Kidney capillary endothelial cell (primary cell): ENCODE measurements at regions not wholly inside any gene's neighbourhood (a gene's known extent, or its start where the extent isn't known, plus 50 kb on each side); places are given as distances from the start of the nearest gene placed in this dataset.

Experiments
- DNase-seq: peaks from one replicate; pipeline ENCODE4 v3.0.0-alpha.2; 2018; ENCODE audit warnings: low spot score

DNA sequence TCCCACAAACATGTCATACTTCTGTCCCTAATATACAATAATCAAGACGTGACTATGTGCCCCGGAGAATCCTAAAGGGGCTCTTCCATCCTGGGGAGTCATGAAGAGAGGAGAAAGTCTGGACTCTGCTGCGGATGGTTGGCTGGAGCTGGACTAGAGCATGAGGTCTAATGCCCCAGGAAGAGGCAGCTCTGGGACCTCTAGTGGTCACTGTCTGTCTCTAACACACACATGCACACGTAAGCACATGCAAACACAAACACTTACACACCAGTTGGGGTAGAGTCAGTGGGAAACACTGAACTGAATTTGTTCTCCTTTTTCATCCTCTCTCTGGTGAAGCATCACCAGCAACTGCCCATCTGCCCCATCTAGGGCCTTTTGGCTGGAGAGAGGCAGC lies 271.6 kb downstream of the TDRD15 start:
- DNase-seq: no peak

DNA sequence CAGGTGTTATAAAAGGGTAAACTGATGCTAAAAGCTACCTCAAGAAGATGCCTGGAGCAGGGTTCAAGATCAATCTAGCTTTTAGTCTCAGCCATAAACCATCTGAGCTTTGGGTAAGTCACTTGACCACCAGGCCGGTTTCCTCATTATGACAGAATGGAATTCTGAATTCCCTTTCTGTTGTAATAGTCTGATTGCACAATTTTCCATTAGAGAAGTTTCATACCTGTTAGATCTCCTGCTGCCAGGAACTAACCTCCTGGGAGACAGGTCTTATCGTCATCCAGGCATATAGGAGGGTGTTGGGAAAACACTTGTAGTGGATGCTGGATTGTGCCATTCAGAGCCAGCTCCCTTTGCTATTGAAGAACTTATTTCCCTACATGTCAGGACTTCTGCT lies 272.5 kb downstream of the TDRD15 start:
- no peak for DNase-seq

DNA sequence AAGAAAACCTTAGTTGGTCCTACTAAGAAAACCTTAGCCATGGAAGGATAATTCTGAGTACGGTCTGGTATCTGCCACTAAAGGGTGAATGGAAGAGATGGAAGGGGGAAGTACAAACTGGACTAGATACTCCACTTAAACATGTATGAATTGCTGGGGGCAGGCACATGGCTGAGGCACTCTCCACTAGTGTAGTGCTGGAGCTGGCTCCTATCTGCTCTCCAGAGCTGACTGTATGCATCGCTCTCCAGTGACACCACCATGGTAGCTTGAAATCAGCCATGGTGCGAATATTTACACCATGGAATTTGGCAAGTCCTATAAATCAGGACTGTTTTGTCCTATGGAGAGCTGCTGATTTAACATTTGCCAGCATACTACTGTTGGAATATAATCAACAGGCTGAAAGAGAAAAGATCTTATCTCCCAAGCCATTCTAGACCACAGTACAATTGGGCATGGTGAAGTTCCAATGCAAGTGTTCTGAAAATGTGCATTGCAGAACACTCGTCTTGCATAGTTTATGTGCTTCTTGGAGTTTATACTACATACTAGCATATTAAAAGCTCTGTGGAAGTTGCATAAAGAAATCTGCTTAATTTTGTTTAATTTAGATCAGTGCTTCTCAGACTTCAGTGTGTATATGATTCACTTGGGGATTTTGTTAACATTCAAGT lies 277.4 kb downstream of the TDRD15 start:
- no peak for DNase-seq

- DNase-seq: no peak
These were observed 280.4 kb downstream of the TDRD15 start for GRCh38 chr2:21404137-21404536.

- DNase-seq: peak; percentile 23
These were observed 281.3 kb downstream of the TDRD15 start for GRCh38 chr2:21404827-21405625.

DNA sequence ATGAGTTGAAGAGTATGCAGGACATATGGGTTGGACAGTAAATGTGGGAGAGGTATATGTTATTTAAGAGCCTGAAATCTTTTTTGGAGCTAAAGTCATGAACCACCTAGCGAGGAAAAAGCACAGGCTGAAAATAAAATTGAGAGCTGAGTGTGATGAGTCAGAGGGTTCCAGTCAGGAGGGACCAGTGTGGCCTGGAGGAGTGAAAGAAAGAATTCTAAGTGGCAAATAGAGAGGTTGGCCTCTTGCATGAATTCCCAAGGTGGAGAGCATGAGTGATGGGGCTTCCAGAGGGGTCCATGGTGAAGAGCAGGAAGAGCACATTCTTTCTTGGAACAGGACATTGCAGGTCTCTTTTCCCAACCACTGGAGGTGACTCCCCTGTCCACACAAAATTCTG lies 282.6 kb downstream of the TDRD15 start:
- no peak for DNase-seq

- no peak for DNase-seq
These were observed 283.1 kb downstream of the TDRD15 start for GRCh38 chr2:21406911-21407310.

DNA sequence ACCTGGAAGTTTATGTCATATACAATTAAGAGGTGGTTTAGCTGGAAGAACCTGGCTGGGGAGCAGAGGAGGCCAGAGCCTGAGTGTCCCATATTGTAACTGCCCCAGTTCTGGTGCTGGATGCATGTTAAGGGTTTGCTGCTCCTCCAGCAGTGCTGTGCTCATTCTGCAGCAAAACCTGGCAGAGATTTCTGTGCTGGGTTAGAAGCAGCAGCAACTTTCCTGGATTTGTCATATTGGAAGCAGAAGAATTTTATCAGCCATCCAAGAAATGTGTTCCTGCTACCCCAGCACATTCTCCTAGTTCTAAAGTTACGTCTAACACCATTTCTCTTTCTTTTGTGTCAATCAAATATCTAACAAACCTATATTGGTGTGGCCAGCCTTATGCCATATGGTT lies 284.1 kb downstream of the TDRD15 start:
- DNase-seq: no peak

- no peak for DNase-seq
These were observed 288.0 kb downstream of the TDRD15 start for GRCh38 chr2:21411741-21412140.

DNA sequence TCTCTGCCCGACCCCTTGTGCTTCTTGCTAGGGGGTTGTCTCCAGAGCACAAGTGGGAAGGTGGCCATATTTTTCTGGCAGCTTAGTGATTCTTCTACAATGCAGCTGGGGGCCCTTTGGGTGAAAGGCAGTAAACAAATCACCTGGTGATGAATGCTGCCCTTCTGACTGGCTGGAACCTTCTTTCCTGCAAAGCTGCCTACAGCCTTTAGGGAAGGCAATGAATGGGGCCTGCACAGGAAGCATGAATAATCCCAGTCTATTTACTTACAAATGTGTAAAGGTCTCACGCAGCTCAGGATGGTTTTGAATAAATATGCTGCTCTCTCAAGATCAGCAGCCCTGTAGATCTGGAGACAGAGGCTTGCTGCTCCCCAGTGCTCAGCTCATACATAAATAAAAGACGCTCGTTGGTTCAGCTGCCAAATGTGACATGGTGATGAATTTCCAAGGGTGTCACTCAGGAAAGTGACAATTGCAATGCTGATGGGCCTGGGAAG lies 289.2 kb downstream of the TDRD15 start:
- DNase-seq: peak; percentile 71

GRCh38 chr2:21415234-21415633 lies 291.5 kb downstream of the TDRD15 start:
- no peak for DNase-seq

DNA sequence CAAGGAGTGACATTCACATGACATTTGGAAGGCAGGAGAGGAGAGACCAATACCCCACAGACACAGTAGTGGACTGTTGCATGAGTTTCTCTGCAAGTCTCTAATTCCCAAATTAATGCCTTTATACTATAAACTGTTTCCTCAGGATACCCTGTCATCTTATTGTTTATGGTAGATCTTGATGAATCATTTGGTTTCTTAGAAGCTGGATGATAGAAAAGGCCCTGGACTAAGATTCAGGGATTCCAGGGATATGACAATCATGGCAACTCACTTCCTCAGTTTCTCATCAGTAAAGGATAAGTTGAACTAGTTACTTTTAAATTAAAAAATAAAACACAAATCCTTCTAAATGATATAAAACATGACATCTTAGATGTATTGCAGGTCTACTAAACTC lies 292.5 kb downstream of the TDRD15 start:
- DNase-seq: peak; percentile 82

DNA sequence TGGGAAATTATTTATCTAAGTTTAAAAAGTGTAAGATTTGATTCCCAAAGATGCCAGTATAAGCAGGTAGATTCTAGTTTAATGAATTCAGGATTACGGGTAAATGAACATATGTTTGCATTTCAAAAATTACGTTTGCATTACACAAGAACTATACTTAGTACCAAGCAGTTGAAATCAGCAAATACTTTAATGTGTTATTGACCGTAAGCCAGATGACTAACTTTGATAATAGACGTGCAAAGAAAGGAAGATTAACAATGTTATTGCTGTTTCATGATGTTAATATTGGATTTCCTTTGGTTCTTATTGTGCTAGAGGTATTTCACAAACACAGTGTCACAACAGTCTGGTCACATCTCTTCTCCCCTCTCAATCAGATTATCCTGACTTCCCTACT lies 294.7 kb downstream of the TDRD15 start:
- no peak for DNase-seq

DNA sequence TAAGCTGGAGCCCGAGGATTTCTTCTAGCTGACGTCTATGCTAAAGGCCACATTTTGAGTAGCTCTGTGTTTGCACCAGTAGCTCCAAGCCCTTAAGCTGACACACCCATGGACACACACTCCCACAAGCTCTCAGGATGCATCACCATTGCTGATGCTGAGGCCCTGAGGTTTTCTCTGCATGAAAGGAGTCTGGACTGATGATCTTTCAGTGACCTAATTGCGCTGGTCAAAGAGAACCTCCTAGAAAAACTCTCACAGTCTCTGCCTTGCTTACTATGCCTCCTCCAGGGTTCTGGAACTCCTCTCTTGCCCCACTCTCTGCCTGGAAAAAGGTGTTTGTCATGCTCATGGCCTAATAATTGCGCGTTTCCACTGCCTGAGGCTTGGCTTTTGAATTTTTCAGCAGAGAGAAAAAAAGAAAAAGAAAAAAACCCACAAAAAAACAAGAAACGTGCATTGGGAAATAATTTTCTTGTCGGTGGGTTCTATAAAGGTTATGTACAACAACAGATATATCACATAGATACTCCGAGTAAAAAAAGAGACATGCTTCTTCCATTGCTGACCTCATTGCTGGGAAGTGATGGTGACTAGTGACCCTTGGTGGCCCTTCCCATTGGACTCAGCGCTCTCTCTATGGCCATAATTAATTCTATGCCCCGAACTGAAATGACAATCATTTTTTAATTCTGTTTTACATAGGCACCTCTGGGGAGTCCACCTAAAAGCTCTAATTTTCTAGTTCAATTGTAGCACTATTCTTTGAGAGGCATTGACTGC lies 297.0 kb downstream of the TDRD15 start:
- DNase-seq: no peak

- peak; percentile 51 for DNase-seq
These were observed 298.3 kb downstream of the TDRD15 start for GRCh38 chr2:21422050-21422449.

DNA sequence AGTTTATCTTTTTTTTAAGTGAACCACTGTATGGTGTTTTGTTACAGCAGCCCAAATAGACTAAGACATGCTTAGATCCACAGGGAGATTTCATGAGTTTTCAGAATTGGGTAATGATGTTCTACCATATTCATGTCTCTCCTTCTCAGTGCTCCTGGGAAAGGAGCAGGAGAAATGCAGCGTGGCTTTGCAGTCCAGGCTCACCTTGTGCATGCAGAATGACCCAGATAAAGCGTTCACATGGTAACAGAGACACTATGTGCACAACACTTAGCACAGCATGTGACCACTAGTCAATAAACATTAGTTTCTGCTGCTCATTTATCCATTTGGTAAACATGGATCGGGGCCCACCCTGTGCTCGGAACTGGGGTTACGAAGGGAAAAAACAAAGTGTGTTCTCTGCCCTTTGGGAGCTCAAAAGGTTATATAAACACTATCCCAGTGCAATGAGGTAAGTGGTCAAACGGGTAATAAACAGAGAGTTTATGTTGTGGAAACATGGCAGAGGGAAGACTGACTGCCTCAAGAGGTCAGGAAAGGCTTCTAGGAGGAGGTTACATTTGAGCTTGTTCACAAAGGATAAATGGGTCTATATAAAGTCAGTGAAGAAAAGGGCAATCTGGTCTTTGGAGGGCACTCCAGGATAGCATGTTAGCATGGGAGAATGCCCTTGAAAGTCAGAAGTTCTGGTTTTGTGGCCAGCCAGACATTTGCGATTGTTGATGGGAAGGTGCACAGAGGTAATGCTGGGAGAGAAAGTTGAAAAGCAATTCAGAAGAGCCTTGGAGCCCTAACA lies 299.2 kb downstream of the TDRD15 start:
- DNase-seq: no peak

DNA sequence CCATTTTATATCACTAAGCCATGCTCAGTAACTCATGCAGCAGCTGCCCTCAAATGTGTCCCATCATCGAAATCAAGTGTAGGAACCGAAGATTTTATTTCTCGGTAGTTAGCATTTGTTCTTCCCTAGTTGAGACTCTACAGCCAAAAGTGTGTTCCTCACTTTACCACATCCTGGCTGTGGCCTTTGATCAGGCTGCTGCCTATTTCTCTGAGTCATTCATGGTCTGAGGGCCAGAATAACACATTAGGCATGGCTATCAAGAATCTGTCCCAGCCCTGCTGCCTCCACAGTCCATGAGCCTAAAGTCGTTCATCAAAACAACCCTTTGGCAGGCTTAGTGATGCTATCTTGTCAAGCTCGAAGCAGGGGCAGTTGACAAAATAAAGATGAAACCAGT lies 300.1 kb downstream of the TDRD15 start:
- no peak for DNase-seq

- DNase-seq: no peak
These were observed 300.6 kb downstream of the TDRD15 start for GRCh38 chr2:21424375-21424774.

DNA sequence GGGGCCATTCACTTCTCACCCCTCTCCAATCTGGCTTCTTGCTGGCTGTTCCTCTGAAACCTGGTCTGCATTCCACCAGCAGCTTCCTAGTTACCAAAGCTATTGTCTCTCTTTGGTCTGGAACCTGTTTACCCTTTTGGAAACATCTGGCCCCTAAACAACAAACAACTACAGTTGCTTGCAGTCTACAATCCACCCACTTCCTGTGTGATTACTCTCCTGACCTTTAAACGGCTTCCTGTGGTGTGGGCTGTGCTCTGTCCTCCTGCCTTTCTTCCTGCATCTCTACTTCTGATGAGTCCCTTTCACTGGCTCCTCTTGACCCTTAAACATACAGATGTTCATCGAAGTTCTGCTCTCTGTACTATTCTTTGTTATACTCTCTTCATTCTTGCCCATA lies 303.8 kb downstream of the TDRD15 start:
- no peak for DNase-seq

GRCh38 chr2:21428754-21429153 lies 305.0 kb downstream of the TDRD15 start:
- DNase-seq: no peak

- no peak for DNase-seq
These were observed 306.0 kb downstream of the TDRD15 start for GRCh38 chr2:21429747-21430146.

DNA sequence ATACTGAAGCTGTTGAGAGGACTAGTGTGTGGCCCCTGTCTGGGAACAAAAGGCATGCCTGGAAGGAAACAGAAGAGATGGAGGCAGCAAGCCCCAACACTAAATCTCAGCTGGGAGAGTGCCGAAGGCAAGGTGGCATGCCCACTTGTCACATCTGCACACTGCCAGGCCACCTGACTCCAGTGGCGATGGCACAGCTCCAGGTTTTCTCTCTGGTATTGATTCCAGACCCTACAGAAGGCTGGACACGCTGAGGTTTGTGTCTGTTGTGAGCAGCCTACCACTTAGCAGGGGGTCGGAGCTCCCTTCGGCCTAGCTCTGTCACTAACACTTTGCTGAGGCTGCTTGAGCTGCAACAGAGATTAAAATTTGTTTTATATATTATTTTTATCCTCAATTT lies 307.3 kb downstream of the TDRD15 start:
- no peak for DNase-seq
